AG09309 (cell line): ENCODE measurements at regions not wholly inside any gene's neighbourhood (a gene's known extent, or its start where the extent isn't known, plus 50 kb on each side); places are given as distances from the start of the nearest gene placed in this dataset.

Experiments used
- DNase-seq: peaks from one replicate; pipeline ENCODE4 v3.0.0-alpha.2; 2010; ENCODE audit warnings: low read depth
- H3K4me3 ChIP-seq: 2 replicates; pipeline ENCODE4 v1.5.1; 2011; ENCODE audit warnings: mild to moderate bottlenecking, low read depth, low read length, moderate library complexity; ENCODE audit not compliant: control insufficient read depth
- CTCF ChIP-seq: IDR thresholded peaks from 2 replicates; pipeline ENCODE4 v1.5.1; 2011; ENCODE audit warnings: mild to moderate bottlenecking, low read depth, low read length, inconsistent platforms; ENCODE audit not compliant: insufficient read depth, control insufficient read depth; ENCODE audit errors: missing control alignments

GRCh38 chr18:34297287-34297686, 72.6 kb upstream of the NOL4 start:
- DNase-seq, result no peak
- TF ChIP-seq CTCF, result no peak
- H3K4me3 ChIP-seq, result no peak overlapping the region

- no peak for DNase-seq
- no peak for TF ChIP-seq CTCF
- no peak overlapping the region for H3K4me3 ChIP-seq
Observed at GRCh38 chr18:34299828-34300227, 75.1 kb upstream of the NOL4 start.

- DNase-seq, result no peak
- no peak for TF ChIP-seq CTCF
- no peak overlapping the region for H3K4me3 ChIP-seq
Observed at GRCh38 chr18:34311468-34311867, 86.8 kb upstream of the NOL4 start.

GRCh38 chr18:34314847-34315246, 90.1 kb upstream of the NOL4 start:
- DNase-seq, result no peak
- no peak overlapping the region for H3K4me3 ChIP-seq
- no peak for TF ChIP-seq CTCF

GRCh38 chr18:34315591-34316352, 91.1 kb upstream of the NOL4 start:
- TF ChIP-seq CTCF, result no peak
- no peak for DNase-seq
- H3K4me3 ChIP-seq, result no peak overlapping the region

GRCh38 chr18:34320267-34320666, 95.6 kb upstream of the NOL4 start:
- DNase-seq, result no peak
- no peak for TF ChIP-seq CTCF
- no peak overlapping the region for H3K4me3 ChIP-seq
